ENCODE measurements at regions not wholly inside any gene's neighbourhood (a gene's known extent, or its start where the extent isn't known, plus 50 kb on each side); places are given as distances from the start of the nearest gene placed in this dataset.

DNA sequence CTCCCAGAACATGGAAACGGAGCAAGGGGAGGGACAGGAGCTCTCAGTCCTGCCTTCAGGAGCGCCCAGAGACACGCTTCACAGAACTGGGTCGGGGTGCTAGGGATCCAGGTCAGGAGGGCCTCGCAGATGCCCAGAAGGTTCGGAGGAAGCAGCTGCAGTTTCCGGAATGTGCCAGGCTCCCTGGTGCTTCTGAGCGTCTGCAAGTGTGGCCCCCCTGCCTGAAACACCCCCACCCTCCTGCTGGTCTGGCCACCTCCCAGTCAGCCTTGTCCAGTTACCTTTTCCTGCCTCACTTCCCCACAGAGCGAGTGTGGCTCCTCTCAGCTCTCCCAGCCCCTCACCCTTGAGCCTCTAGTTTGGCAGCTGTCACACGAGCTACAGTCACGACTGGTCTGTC is 88.3 kb upstream of the TAF1B start:
- 81 to 85% methylated on average over 11 of the region's 11 CpGs for WGBS, 2 experiments
- Histone ChIP-seq H3K36me3 (ENCODE audit: control insufficient read depth, insufficient read depth, low read length) (no peaks in the 10 kb centered on the region), H3K4me1 (ENCODE audit: control insufficient read depth, insufficient read depth, low read length) (peaks cover 50% of the 10 kb centered on the region), H3K27me3 (ENCODE audit: control insufficient read depth, insufficient read depth, low read length, poor library complexity, severe bottlenecking) (peaks cover 3% of the 10 kb centered on the region), H3K4me3 (ENCODE audit: insufficient read depth, low read depth, low read length) (no peak overlapping the region), H3K27ac (ENCODE audit: insufficient read depth, low read depth, low read length, poor library complexity, severe bottlenecking) (no peak overlapping the region), H3K9me3 (ENCODE audit: control insufficient read depth, low read length) (no peaks in the 10 kb centered on the region)

GRCh38 chr2:9755638-9756037 is 87.6 kb upstream of the TAF1B start:
- Histone ChIP-seq H3K27me3 (ENCODE audit: control insufficient read depth, insufficient read depth, low read length, poor library complexity, severe bottlenecking) (peaks cover 3% of the 10 kb centered on the region), H3K4me1 (ENCODE audit: control insufficient read depth, insufficient read depth, low read length) (peaks cover 50% of the 10 kb centered on the region), H3K27ac (ENCODE audit: insufficient read depth, low read depth, low read length, poor library complexity, severe bottlenecking) (no peak overlapping the region), H3K36me3 (ENCODE audit: control insufficient read depth, insufficient read depth, low read length) (no peaks in the 10 kb centered on the region), H3K4me3 (ENCODE audit: insufficient read depth, low read depth, low read length) (no peak overlapping the region), H3K9me3 (ENCODE audit: control insufficient read depth, low read length) (no peaks in the 10 kb centered on the region)
- 94 to 96% methylated on average over 12 of the region's 12 CpGs for WGBS, 2 experiments

- Histone ChIP-seq H3K9me3 (ENCODE audit: control insufficient read depth, low read length) (no peaks in the 10 kb centered on the region), H3K4me1 (ENCODE audit: control insufficient read depth, insufficient read depth, low read length) (peaks cover 50% of the 10 kb centered on the region), H3K27me3 (ENCODE audit: control insufficient read depth, insufficient read depth, low read length, poor library complexity, severe bottlenecking) (peaks cover 3% of the 10 kb centered on the region), H3K27ac (ENCODE audit: insufficient read depth, low read depth, low read length, poor library complexity, severe bottlenecking) (no peak overlapping the region), H3K36me3 (ENCODE audit: control insufficient read depth, insufficient read depth, low read length) (no peaks in the 10 kb centered on the region), H3K4me3 (ENCODE audit: insufficient read depth, low read depth, low read length) (no peak overlapping the region)
- 91 to 92% methylated on average over 11 of the region's 11 CpGs for WGBS, 2 experiments
Measured at GRCh38 chr2:9756692-9757250, 86.5 kb upstream of the TAF1B start.

DNA sequence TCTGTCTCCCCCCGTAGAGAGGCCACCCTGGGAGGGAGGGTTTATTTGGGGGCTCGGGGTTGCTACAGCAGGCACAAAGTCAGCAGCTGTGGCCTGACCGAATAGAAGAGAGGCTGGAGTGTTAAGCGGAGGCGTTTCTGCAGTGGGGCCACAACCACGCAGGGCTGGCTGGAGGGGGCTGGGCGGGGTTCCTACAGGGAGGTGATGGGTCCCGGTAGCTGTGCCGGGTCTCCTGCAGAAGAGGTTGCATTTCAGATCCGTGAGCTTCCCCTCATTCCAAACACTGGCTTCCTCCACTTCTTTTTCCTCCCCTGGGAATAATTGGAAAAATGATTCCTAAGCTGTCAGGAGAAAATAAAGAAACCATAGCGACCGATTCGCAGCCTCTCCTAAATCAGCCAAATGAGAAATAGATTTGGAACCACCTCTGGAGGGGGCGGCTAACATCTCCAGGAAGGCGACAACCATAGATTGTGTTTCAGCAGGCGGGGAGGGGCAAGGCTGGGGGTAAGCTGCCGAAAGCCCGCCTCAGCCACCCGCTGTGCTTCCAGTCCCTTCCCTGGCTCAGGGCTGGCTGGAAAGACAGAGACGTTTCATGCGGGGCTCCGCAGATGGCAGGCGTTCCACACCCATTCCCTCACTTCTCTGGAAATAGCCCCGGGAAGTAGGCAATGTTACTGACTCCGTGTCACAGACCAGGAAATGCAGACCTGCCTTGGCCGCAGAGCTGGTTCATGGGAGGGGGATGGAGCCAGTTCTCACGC is 85.6 kb upstream of the TAF1B start:
- Histone ChIP-seq H3K4me1 (ENCODE audit: control insufficient read depth, insufficient read depth, low read length) (peaks cover 50% of the 10 kb centered on the region), H3K36me3 (ENCODE audit: control insufficient read depth, insufficient read depth, low read length) (no peaks in the 10 kb centered on the region), H3K27me3 (ENCODE audit: control insufficient read depth, insufficient read depth, low read length, poor library complexity, severe bottlenecking) (peaks cover 3% of the 10 kb centered on the region), H3K4me3 (ENCODE audit: insufficient read depth, low read depth, low read length) (no peak overlapping the region), H3K9me3 (ENCODE audit: control insufficient read depth, low read length) (no peaks in the 10 kb centered on the region), H3K27ac (ENCODE audit: insufficient read depth, low read depth, low read length, poor library complexity, severe bottlenecking) (no peak overlapping the region)
- WGBS, 2 experiments = 12 to 14% methylated on average over 27 of the region's 27 CpGs

- WGBS, 2 experiments = 80 to 83% methylated on average over 5 of the region's 5 CpGs
- no peaks in the 10 kb centered on the region for H3K36me3 ChIP-seq (ENCODE audit: control insufficient read depth, insufficient read depth, low read length)
- peaks cover 3% of the 10 kb centered on the region for H3K27me3 ChIP-seq (ENCODE audit: control insufficient read depth, insufficient read depth, low read length, poor library complexity, severe bottlenecking)
- H3K27ac ChIP-seq (ENCODE audit: insufficient read depth, low read depth, low read length, poor library complexity, severe bottlenecking) = no peak overlapping the region
- H3K9me3 ChIP-seq (ENCODE audit: control insufficient read depth, low read length) = no peaks in the 10 kb centered on the region
- no peak overlapping the region for H3K4me3 ChIP-seq (ENCODE audit: insufficient read depth, low read depth, low read length)
- peaks cover 40% of the 10 kb centered on the region for H3K4me1 ChIP-seq (ENCODE audit: control insufficient read depth, insufficient read depth, low read length)
Measured at GRCh38 chr2:9758741-9759140, 84.5 kb upstream of the TAF1B start.

DNA sequence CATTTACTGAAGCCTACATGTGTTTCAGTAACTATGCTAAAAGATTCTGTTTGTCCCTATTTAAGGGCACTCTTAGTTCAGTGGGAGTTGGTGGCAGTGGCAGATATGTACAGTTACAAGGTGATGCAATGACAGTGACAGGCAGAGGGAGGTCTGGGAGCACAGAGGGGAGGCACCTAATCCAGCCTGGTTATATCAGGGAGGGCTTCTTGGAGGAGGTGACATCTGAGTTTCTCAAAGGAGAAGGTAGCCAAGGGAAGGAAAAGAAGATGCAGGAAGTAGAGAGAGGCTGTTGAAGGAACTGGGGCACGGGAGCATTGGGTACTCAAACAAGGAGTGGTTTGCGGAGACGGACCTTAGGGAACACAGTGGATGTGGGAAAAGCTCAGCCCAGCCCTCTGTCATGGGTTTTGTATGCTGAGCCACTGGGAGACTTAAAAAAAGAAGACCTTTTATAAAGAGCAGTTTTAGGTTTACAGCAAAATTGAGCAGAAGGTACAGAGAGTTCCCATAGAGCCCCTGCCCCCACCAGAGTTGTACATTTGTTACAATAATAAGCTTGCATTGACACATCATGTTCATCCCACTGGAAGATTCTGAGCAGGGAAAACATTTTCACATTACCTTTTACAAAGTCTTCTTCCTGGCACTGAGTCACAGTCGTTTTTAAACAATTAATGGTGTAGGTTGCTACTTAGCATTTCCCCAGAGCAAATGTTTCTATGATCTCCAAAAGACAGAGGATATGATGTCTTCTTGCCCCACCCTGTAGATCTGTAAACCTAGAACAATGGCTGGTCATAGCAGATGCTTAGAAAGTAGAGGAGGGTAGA is 83.0 kb upstream of the TAF1B start:
- 91 to 92% methylated on average over 4 of the region's 4 CpGs for WGBS, 2 experiments
- no peaks in the 10 kb centered on the region for H3K36me3 ChIP-seq (ENCODE audit: control insufficient read depth, insufficient read depth, low read length)

GRCh38 chr2:9760902-9761228 is 82.4 kb upstream of the TAF1B start:
- peaks cover 29% of the 10 kb centered on the region for H3K4me1 ChIP-seq (ENCODE audit: control insufficient read depth, insufficient read depth, low read length)
- H3K27me3 ChIP-seq (ENCODE audit: control insufficient read depth, insufficient read depth, low read length, poor library complexity, severe bottlenecking) = peaks cover 3% of the 10 kb centered on the region
- H3K4me3 ChIP-seq (ENCODE audit: insufficient read depth, low read depth, low read length) = no peak overlapping the region
- no peak overlapping the region for H3K27ac ChIP-seq (ENCODE audit: insufficient read depth, low read depth, low read length, poor library complexity, severe bottlenecking)
- WGBS, 2 experiments = 90 to 91% methylated on average over 7 of the region's 7 CpGs
- no peaks in the 10 kb centered on the region for H3K36me3 ChIP-seq (ENCODE audit: control insufficient read depth, insufficient read depth, low read length)
- H3K9me3 ChIP-seq (ENCODE audit: control insufficient read depth, low read length) = no peaks in the 10 kb centered on the region

More for the DNA sequence above, 83.0 kb upstream of the TAF1B start:
- H3K4me3 ChIP-seq (ENCODE audit: insufficient read depth, low read depth, low read length) = no peak overlapping the region
- peaks cover 29% of the 10 kb centered on the region for H3K4me1 ChIP-seq (ENCODE audit: control insufficient read depth, insufficient read depth, low read length)
- peaks cover 3% of the 10 kb centered on the region for H3K27me3 ChIP-seq (ENCODE audit: control insufficient read depth, insufficient read depth, low read length, poor library complexity, severe bottlenecking)
- H3K9me3 ChIP-seq (ENCODE audit: control insufficient read depth, low read length) = no peaks in the 10 kb centered on the region
- H3K27ac ChIP-seq (ENCODE audit: insufficient read depth, low read depth, low read length, poor library complexity, severe bottlenecking) = no peak overlapping the region

- WGBS, 2 experiments = 87 to 88% methylated on average over 11 of the region's 11 CpGs
- H3K4me3 ChIP-seq (ENCODE audit: insufficient read depth, low read depth, low read length) = no peak overlapping the region
- H3K4me1 ChIP-seq (ENCODE audit: control insufficient read depth, insufficient read depth, low read length) = peaks cover 35% of the 10 kb centered on the region
- H3K27me3 ChIP-seq (ENCODE audit: control insufficient read depth, insufficient read depth, low read length, poor library complexity, severe bottlenecking) = peaks cover 3% of the 10 kb centered on the region
- no peaks in the 10 kb centered on the region for H3K36me3 ChIP-seq (ENCODE audit: control insufficient read depth, insufficient read depth, low read length)
- H3K9me3 ChIP-seq (ENCODE audit: control insufficient read depth, low read length) = no peaks in the 10 kb centered on the region
- H3K27ac ChIP-seq (ENCODE audit: insufficient read depth, low read depth, low read length, poor library complexity, severe bottlenecking) = no peak overlapping the region
Measured at GRCh38 chr2:9761577-9761976, 81.7 kb upstream of the TAF1B start.

DNA sequence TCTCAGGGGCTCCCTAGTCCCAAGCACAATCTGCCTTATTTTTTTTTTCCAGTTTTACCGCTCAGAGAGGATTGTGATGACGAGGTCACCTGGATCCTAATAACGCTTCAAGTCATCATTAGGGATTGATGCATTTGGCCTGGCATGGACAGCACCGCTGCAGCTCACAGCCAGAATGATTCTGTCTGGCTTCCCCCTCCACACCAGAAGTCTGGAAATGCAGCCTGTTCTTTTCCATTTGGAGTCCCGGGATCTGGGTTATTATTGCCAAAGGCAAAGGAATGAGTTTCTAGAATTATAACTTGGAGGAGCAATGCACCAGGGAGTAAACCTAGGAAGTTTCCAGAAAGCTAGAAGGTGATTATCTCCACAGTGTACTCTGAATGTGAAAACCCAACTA is 81.1 kb upstream of the TAF1B start:
- no peaks in the 10 kb centered on the region for H3K9me3 ChIP-seq (ENCODE audit: control insufficient read depth, low read length)
- H3K36me3 ChIP-seq (ENCODE audit: control insufficient read depth, insufficient read depth, low read length) = no peaks in the 10 kb centered on the region
- H3K27me3 ChIP-seq (ENCODE audit: control insufficient read depth, insufficient read depth, low read length, poor library complexity, severe bottlenecking) = peaks cover 3% of the 10 kb centered on the region
- peaks cover 30% of the 10 kb centered on the region for H3K4me1 ChIP-seq (ENCODE audit: control insufficient read depth, insufficient read depth, low read length)
- H3K27ac ChIP-seq (ENCODE audit: insufficient read depth, low read depth, low read length, poor library complexity, severe bottlenecking) = no peak overlapping the region
- no peak overlapping the region for H3K4me3 ChIP-seq (ENCODE audit: insufficient read depth, low read depth, low read length)
- 95% methylated on average over 5 of the region's 5 CpGs for WGBS, 2 experiments

DNA sequence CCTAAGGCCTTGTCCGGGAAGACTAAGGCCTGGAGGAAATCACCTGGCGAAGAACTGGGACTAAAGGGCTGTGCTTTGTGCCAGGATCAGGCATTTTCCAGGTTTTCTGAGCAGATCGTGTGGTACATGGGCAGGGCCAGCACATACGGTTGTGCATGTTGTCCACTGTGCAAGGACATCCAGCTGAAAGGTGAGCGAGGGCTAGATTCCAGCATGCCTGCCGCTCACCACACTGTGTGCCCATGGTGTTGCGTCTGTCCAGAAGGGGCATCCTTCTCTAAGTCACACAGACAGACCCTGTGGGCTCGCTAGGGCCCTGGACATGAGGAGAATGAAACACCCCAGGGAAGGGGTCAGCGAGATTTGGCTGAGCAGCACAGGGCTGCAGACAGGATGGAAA is 80.3 kb upstream of the TAF1B start:
- Histone ChIP-seq H3K9me3 (ENCODE audit: control insufficient read depth, low read length) (no peaks in the 10 kb centered on the region), H3K4me3 (ENCODE audit: insufficient read depth, low read depth, low read length) (no peak overlapping the region), H3K27ac (ENCODE audit: insufficient read depth, low read depth, low read length, poor library complexity, severe bottlenecking) (no peak overlapping the region), H3K36me3 (ENCODE audit: control insufficient read depth, insufficient read depth, low read length) (no peaks in the 10 kb centered on the region), H3K4me1 (ENCODE audit: control insufficient read depth, insufficient read depth, low read length) (peaks cover 23% of the 10 kb centered on the region), H3K27me3 (ENCODE audit: control insufficient read depth, insufficient read depth, low read length, poor library complexity, severe bottlenecking) (peaks cover 3% of the 10 kb centered on the region)
- 92 to 95% methylated on average over 9 of the region's 9 CpGs for WGBS, 2 experiments
